NCI-H1694 treated with DMSO at 0.1 percent for 48 hours (cell line): ENCODE measurements at regions not wholly inside any gene's neighbourhood (a gene's known extent, or its start where the extent isn't known, plus 50 kb on each side); places are given as distances from the start of the nearest gene placed in this dataset.
"Not testable (repeated sequence)": the region's sequence is repeated elsewhere in the genome, so short reads cannot be mapped to it uniquely, and the experiment has no call there.

Experiments
- DNase-seq: peaks from one replicate; lab custom pipeline; 2025; lab: John Stamatoyannopoulos, UW

DNA sequence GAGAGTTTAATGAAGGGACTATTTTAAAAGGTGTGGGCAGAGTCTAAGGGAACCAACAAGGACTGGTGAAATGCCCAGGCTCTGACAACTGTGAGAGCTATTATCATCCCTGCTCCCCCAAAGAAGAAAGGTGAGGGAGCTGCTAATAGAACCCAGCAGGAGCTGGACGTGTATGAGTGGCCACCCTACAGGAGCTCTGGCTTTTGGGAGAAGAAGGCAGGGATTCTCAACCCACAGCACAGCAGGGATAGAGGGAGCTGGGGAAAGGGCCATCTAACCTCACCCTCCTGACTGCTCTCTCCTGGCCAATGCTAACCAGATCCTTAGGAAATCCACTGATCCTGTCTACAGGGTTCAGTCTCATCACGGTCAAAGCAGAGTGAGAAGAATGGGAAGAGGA is 57.1 kb downstream of the GRIN2B start:
- no peak for DNase-seq

GRCh38 chr12:13918897-13919296 is 62.5 kb downstream of the GRIN2B start:
- DNase-seq = no peak

DNA sequence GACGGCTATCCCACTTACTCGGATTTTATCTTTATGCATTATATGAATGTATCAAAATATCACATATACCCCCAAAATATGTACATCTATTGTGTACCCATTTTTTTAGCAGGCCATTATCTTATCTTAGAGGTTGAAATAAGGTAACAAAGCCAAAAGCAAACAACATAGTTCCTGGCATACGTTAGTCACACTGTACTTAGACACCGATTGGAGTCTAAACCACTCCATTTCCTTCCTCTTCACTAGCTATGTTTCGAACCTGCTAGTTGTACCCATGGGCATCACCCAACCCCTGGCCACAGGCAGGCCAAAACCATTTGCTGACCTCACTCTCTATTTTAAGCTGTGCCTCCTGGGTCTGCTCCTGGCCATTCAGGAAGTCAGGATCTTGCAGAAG is 66.3 kb downstream of the GRIN2B start:
- DNase-seq = no peak

- DNase-seq = no peak
Observed at GRCh38 chr12:13913371-13913770, 68.0 kb downstream of the GRIN2B start.

- DNase-seq = no peak
Observed at GRCh38 chr12:13911756-13912554, 69.4 kb downstream of the GRIN2B start.

DNA sequence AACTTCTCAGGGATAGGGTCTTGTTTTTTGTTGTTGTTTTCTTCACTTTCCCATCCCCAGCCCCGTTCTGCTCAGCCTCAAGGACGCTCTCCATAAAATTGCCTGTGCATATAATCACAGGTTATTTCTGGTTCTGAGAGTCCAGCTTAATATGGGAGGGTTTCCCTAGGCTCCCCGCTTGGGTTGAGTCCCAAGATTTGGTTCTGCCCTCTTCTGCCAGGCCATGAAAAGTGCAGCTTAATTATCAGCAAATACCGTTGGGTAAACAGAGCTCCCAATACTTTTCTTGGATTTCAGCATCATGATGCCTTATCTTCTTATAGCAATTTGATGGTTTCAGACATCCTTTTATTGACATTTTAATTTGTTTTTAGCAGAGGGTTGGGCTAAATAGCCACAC is 75.6 kb downstream of the GRIN2B start:
- DNase-seq = no peak

DNA sequence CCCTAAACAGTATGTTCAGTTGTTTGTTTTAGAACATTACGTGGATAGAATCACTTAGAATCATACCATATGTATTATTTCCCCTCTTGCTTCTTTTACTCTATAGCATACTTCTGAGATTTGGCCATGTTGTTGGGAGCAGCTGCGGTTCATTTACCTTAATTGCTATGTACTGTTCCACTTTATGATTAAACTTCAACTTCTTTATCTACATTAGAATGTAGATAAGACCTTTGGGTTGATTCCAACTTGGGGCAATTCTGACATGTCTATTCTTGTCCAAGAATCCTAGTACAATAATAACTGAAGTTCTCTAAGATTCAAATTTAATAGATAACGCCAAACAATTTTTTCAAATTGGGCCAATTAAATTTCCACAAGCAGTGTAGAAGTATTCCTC is 80.7 kb downstream of the GRIN2B start:
- DNase-seq = no peak

DNA sequence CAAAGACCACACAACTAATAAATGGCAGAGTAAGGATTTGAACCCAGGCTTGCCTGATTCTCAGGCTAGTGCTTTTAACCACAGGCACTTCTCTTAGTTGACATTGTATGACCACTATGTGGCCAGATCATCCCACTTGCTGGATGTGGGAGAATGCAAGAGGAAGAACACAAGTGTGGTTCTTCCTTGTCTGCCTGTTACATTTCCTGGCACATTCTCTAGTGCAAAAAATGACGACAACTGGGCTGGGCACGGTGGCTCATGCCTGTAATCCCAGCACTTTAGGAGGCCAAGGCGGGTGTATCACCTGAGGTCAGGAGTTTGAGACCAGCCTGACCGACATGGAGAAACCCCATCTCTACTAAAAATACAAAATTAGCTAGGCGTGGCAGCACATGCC is 83.0 kb downstream of the GRIN2B start:
- not testable (repeated sequence) for DNase-seq

- no peak for DNase-seq
Observed at GRCh38 chr12:13897811-13898210, 83.6 kb downstream of the GRIN2B start.

- DNase-seq = no peak
Observed at GRCh38 chr12:13896063-13896626, 85.3 kb downstream of the GRIN2B start.

GRCh38 chr12:13891902-13892301 is 89.5 kb downstream of the GRIN2B start:
- DNase-seq = no peak

GRCh38 chr12:13890943-13891342 is 90.5 kb downstream of the GRIN2B start:
- no peak for DNase-seq

GRCh38 chr12:13887779-13888388 is 93.5 kb downstream of the GRIN2B start:
- no peak for DNase-seq

- DNase-seq = no peak
Observed at GRCh38 chr12:13882176-13882575, 99.2 kb downstream of the GRIN2B start.

- no peak for DNase-seq
Observed at GRCh38 chr12:13880613-13881012, 100.8 kb downstream of the GRIN2B start.

- no peak for DNase-seq
Observed at GRCh38 chr12:13875744-13876143, 105.7 kb downstream of the GRIN2B start.

GRCh38 chr12:13870255-13870654 is 111.1 kb downstream of the GRIN2B start:
- DNase-seq = no peak

GRCh38 chr12:13864081-13864673 is 117.2 kb downstream of the GRIN2B start:
- DNase-seq = peak; percentile 81

DNA sequence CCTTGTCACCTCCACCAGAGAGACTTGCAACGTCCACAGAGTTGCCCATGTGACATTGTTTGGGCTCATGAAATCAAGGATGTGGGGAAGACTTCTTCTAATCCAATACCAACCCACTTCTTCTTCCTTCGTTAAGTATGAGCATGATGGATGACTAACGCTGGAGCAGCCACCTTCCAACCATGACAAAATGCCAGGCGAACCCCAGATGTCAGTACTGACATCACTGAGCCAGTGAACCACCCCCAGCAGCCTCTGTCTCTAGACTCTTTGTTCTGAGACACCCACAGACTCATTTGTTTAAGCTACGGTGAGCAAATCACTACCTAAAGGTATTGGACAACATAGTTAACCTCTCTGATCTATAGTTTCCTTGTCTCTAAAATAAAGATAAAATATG is 123.7 kb downstream of the GRIN2B start:
- no peak for DNase-seq

DNA sequence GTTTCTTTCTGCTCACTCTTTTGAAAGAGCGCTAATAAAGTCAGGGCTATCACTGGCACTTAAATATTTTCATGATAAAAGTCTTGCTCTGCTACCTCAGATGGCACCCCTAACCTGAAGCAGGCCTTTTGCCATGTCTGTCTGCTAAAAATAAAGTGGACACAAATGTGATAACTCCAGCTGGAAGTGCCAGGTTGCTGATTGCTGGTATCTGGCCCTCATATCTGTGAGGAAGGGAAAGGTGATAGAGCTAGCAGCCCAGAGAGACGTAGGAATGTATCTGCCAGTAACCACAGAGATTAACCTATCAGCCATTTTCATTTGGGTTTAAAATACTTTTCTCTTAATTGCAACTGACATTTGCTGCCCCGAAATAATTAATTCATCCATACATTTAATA is 127.9 kb downstream of the GRIN2B start:
- no peak for DNase-seq

DNA sequence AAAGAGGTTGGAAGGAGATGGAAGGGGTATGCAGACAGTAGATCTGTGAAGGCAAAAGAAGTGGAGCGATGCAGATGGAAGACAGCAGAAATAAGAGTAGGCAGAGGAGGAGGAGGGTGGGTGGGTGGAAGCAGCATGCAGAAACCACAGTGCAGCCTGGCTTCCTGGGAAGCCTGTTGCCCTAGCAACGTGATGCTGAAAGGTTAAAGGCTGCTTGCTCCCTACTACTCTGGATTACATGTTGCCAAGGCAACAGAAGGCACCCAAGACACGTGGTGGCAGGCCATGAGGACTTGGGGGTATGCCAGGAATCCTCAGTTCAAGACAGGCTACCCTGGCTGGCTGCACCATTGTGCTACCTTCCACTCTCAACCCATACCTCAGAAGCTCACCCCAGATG is 129.6 kb downstream of the GRIN2B start:
- DNase-seq = peak; percentile 58

GRCh38 chr12:13849456-13849855 is 131.9 kb downstream of the GRIN2B start:
- peak; percentile 95 for DNase-seq

DNA sequence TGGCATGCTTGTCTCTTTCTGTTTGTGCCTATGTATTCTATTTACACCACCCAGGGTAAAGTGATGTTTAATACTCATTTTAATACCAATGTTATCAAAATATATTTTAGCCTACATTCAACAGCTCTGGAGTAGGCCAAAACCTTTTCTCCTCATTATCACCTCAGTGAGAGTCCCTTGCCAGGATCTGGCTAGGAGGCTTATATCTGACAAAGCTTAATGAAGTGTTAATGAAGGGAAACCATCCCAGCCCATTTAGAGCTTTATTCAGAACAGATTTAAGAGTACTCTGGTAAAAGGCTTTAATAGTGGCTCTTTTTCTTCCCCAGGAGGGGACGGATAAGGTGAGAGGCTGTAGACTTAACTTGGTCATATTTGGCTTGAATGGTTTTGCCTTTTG is 137.6 kb downstream of the GRIN2B start:
- DNase-seq = no peak
